ENCODE measurements at regions not wholly inside any gene's neighbourhood (a gene's known extent, or its start where the extent isn't known, plus 50 kb on each side); places are given as distances from the start of the nearest gene placed in this dataset.
"Not testable (repeated sequence)": the region's sequence is repeated elsewhere in the genome, so short reads cannot be mapped to it uniquely, and the experiment has no call there.

- DNase-seq (ENCODE audit: low spot score) = no peak
Observed at GRCh38 chr5:101929628-101930027, 366.5 kb downstream of the SLCO4C1 start.

- DNase-seq (ENCODE audit: low spot score) = no peak
Observed at GRCh38 chr5:101917166-101917565, 378.9 kb downstream of the SLCO4C1 start.

- no peak for DNase-seq (ENCODE audit: low spot score)
Observed at GRCh38 chr5:101915554-101915953, 380.5 kb downstream of the SLCO4C1 start.

DNA sequence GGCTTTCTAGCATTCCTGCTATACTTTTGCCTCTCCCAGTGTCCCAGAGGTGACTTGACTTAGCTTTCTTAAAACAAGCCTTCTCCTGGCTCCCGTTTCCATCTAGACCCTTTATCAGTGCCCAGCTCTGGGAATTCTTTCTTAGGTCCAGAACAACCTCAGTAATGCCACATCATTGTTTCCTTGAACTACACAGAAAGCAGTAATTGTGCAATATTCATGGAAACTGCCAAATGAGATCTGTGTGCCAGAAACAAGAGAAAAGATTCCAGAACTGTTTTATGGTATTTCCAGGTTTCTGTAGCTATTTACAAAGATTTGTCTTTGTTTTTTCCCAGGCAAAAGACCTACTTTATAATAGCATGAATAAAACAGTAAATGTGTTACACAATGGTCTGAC, 391.3 kb downstream of the SLCO4C1 start:
- no peak for DNase-seq (ENCODE audit: low spot score)

DNA sequence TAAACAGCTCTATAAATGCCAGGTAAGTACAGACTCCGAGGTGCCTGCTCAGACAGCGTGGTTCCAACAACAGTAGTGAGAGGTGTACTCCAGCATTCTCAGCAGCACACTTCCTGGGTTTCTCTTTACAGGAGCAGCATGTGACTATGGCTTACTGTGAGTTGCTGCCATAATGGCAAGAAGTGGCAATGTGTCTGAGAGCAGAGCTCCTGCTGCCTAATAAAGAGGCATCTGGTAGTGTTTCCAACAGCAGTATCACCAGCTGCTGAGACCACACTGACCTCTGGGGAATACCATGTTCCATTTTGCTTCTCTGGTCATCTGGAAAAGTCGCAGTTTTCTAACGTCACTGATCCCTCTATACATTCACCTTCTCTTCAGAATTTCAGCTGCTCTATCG, 398.2 kb downstream of the SLCO4C1 start:
- DNase-seq (ENCODE audit: low spot score) = no peak

DNA sequence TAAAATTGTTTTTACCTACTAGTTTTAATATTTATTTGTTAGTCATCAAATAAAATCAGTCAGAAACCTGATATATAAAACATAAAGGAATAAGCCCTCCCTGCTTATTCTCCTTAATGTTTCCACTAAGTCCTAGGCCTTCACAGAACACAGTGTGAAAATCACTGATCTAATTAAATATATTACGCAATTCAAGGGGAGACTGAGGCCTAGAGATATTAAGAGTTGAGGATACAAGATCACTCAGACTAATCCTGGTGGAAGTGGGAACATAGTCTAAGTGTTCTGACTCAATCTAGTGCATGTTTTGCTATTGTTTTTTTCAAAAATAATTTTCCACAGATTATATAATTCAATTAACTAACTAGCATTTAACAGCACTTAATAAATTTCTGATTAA, 401.1 kb downstream of the SLCO4C1 start:
- no peak for DNase-seq (ENCODE audit: low spot score)

GRCh38 chr5:101878190-101878589, 417.9 kb downstream of the SLCO4C1 start:
- no peak for DNase-seq (ENCODE audit: low spot score)

DNA sequence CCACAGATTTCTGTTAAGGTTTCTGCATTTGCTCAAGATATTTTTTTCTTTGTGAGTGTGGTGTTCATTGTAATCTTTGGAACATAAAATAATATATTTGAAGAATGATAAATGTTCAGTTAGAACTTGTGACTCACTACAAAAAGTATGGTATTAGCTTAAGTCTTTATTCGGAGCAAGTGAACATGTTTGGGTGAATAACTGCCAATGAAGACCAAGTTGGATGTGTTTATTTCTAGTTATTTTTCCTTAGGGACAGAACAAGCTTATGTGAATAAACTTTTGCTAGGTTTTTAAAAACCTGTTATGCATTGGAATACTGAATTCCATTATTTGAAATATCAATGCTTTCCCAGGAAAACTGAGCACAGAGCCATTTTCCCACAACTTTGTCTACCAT, 418.6 kb downstream of the SLCO4C1 start:
- DNase-seq (ENCODE audit: low spot score) = no peak

DNA sequence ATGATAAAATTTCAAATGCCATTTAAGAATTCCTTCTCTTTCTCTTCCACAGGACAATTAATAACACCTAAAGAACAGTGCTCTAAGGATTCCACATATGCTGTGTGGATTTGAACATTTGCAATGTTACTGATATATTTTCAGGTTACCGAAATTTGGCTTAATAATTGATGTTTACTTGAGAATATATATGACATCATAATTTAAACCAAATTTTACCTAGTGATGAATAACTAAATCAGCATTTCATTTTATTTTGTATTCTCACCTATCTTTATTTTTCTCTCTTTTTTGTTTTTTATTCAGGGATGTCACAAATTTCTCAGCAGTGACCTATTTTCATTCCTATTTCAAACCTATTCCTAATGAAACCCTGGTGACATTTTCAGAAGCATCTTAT, 429.6 kb downstream of the SLCO4C1 start:
- DNase-seq (ENCODE audit: low spot score) = no peak

DNA sequence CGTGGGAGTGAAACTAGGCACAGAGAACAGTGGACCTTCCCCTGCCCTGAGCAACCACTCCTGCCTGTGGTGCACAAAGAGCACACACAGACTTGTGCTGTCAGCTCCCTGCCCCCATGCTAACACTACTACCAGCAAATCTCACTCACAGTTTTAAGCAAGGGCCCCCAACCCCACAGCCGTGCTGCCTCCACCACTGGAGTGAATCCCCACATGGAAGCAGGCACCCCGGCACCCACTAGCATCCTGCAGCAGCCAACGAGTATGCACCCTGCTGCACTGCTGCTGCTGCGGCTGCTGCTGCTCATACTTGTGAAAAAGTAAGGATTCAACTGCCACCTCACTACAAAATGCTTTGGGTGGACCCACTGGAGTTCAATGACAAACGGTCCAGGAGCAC, 435.5 kb downstream of the SLCO4C1 start:
- DNase-seq (ENCODE audit: low spot score) = no peak

- no peak for DNase-seq (ENCODE audit: low spot score)
Observed at GRCh38 chr5:101860145-101860544, 435.9 kb downstream of the SLCO4C1 start.

GRCh38 chr5:101846496-101846895, 449.6 kb downstream of the SLCO4C1 start:
- no peak for DNase-seq (ENCODE audit: low spot score)

DNA sequence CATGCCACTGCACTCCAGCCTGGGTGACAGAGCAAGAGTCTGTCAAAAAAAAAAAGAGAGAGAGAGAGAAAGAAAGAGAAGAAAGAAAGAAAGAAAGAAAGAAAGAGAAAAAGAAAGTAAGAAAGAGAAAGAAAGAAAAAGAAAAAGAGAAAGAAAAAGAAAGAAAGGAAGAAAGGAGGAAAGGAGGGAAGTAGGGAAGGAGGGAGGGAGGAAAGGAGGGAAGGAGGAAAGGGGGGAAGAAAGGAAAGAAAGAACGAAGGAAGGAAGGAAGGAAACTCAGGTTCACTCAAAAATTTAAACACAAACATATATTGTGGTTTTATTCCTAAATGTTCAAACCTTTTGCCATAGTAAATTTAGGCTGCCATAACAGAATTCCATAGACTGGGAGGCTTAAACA, 453.0 kb downstream of the SLCO4C1 start:
- DNase-seq (ENCODE audit: low spot score) = no peak

DNA sequence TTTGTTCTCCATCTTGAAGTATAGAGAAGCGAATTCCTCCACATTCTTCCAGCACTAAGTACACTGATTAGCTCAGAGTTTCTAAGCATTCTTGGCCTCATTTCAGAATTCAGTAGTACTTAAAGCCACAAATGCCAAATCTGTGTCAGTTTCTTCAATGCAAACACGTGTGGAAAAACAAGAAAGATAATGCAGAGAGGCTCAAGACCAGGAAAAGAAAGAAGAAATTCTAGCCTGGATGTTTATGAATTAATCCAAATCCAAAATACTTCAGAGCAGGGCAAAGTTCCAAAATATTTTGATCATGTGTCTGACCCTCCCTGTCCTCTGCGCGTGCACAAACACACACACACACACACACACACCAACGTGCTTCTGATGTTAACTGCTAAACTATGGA, 457.6 kb downstream of the SLCO4C1 start:
- no peak for DNase-seq (ENCODE audit: low spot score)

GRCh38 chr5:101829255-101829654, 466.8 kb downstream of the SLCO4C1 start:
- no peak for DNase-seq (ENCODE audit: low spot score)

- DNase-seq (ENCODE audit: low spot score) = no peak
Observed at GRCh38 chr5:101811466-101811865, 484.6 kb downstream of the SLCO4C1 start.

DNA sequence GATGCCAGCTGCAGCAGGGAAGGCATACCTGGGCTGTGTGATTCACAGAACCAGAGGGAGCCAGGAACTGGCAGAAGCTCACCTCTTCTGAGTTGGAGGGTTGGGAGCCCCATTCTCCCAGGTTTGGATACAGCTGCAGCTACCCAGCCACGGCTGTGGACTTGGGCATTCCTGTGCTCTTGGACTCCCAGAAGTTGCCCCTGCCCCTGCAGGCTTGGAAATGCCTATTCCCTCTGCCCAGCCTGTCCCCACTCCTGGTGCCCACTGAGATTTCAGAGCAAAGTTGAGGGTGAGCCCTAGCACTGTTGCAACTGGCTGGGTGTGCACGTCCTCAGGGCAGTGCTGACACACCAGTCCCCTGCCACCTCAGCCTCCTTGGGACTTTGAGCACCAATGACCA, 489.7 kb downstream of the SLCO4C1 start:
- no peak for DNase-seq (ENCODE audit: low spot score)

GRCh38 chr5:101796427-101796826, 499.7 kb downstream of the SLCO4C1 start:
- DNase-seq (ENCODE audit: low spot score) = no peak

DNA sequence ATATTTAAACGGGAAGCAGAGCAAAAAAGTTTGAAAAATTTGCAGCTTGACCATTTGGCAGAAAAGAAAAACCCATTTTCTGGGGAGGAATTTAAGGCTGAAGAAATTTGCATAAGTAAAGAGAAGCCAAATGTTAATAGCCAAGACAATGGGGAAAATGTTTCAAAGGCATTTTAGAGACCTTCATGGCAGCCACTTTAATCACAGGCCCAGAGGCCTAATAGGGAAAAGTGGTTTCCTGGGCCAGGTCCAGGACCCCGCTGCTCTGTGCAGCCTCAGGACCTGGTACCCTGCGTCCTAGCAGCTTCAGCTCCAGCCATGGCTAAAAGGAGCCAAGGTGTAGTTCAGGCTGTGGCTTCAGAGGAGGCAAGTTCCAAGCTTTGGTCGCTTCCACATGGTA, 507.3 kb downstream of the SLCO4C1 start:
- no peak for DNase-seq (ENCODE audit: low spot score)

DNA sequence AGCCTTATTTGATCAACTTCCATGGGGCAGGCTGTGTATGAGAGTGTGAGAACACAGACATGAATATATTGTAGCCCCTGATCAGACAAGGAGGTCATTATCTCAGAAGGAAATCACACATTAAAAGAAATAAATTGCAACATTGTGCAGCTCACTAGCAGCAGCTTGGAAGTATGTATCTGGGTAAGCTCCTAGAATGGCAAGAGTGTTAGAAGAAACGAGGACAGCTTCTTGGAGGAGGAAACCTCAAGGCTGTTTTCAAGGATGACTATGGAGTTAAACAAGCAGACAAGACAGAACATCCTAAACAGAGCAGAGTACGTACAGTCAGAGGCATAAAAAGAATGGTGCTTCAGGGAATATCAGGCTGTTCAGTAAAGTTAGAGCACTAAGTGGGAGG, 511.0 kb downstream of the SLCO4C1 start:
- DNase-seq (ENCODE audit: low spot score) = no peak

DNA sequence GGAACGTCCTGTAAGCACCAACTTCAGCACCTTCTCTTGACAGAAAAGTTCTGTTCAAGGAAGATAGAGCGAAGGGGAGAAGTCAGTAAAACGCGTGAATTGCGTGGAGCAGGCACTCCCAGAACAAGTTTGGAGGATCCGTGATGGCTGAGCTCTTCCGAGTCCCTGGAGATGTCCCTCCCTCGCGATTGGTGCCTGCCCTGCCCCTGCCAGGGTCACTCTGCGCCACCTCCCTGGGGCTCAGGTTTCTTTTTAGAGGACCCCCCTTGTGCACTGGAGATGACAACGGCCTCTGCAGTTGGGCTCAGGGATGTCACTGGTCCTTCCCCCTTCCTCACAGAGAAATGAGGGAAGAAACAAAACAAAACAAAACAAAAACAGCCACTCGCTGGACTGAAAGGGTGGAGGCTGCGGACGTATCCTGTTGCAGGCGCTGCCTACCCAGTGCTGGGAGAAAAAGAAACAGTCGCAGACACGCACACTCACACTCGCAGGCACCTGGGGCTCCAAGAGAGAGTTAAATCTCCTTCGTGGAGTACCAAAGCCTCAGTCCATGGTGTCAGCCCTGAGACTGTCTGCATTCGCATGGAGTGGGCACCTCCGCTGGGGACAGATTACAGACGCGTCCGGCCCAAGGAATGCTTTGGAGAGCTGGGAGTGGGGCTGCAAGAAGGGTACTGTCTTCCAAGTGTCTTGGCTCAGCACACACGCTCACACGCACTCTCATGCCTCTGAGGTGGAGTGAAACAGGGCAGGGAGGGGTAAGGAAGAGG, 512.7 kb downstream of the SLCO4C1 start:
- no peak for DNase-seq (ENCODE audit: low spot score)

- DNase-seq (ENCODE audit: low spot score) = no peak
Observed at GRCh38 chr5:101782352-101783103, 513.6 kb downstream of the SLCO4C1 start.

GRCh38 chr5:101751105-101751504, 545.0 kb downstream of the SLCO4C1 start:
- DNase-seq (ENCODE audit: low spot score) = no peak

GRCh38 chr5:101743000-101743399, 553.1 kb downstream of the SLCO4C1 start:
- DNase-seq (ENCODE audit: low spot score) = not testable (repeated sequence)
